ENCODE measurements at regions not wholly inside any gene's neighbourhood (a gene's known extent, or its start where the extent isn't known, plus 50 kb on each side); places are given as distances from the start of the nearest gene placed in this dataset.

- no peak for DNase-seq (ENCODE audit: low read depth)
- TF ChIP-seq MYC (IDR thresholded peaks at IDR 0.05; ENCODE audit: low read depth, low read length) = no peak
- no peak for TF ChIP-seq MAX (IDR thresholded peaks at IDR 0.05; ENCODE audit: low read depth, low read length)
- no peak overlapping the region for H3K4me3 ChIP-seq (ENCODE audit: low read depth, low read length)
Measured at GRCh38 chr14:28102001-28102400, 664.6 kb upstream of the FOXG1 start.

- DNase-seq (ENCODE audit: low read depth) = no peak
- H3K4me3 ChIP-seq (ENCODE audit: low read depth, low read length) = no peak overlapping the region
- TF ChIP-seq CTCF (IDR thresholded peaks at IDR 0.05; ENCODE audit: low read depth, low read length) (no peak), MAX (IDR thresholded peaks at IDR 0.05; ENCODE audit: low read depth, low read length) (no peak), MYC (IDR thresholded peaks at IDR 0.05; ENCODE audit: low read depth, low read length) (no peak), POLR2A (IDR thresholded peaks at IDR 0.05; ENCODE audit: extremely low read depth, insufficient read length) (no peak)
Measured at GRCh38 chr14:28102814-28103213, 663.8 kb upstream of the FOXG1 start.

GRCh38 chr14:28113311-28113710 lies 653.3 kb upstream of the FOXG1 start:
- no peak overlapping the region for H3K4me3 ChIP-seq (ENCODE audit: low read depth, low read length)
- DNase-seq (ENCODE audit: low read depth) = no peak
- TF ChIP-seq POLR2A (IDR thresholded peaks at IDR 0.05; ENCODE audit: extremely low read depth, insufficient read length) = no peak
- no peak for TF ChIP-seq CTCF (IDR thresholded peaks at IDR 0.05; ENCODE audit: low read depth, low read length)
- TF ChIP-seq MYC (IDR thresholded peaks at IDR 0.05; ENCODE audit: low read depth, low read length) = no peak
- TF ChIP-seq MAX (IDR thresholded peaks at IDR 0.05; ENCODE audit: low read depth, low read length) = no peak

- H3K4me3 ChIP-seq (ENCODE audit: low read depth, low read length) = no peak overlapping the region
- TF ChIP-seq POLR2A (IDR thresholded peaks at IDR 0.05; ENCODE audit: extremely low read depth, insufficient read length) (no peak), MYC (IDR thresholded peaks at IDR 0.05; ENCODE audit: low read depth, low read length) (no peak), CTCF (IDR thresholded peaks at IDR 0.05; ENCODE audit: low read depth, low read length) (no peak), MAX (IDR thresholded peaks at IDR 0.05; ENCODE audit: low read depth, low read length) (no peak)
- no peak for DNase-seq (ENCODE audit: low read depth)
Measured at GRCh38 chr14:28116716-28117115, 649.9 kb upstream of the FOXG1 start.

- H3K4me3 ChIP-seq (ENCODE audit: low read depth, low read length) = no peak overlapping the region
- no peak for DNase-seq (ENCODE audit: low read depth)
- TF ChIP-seq MYC (IDR thresholded peaks at IDR 0.05; ENCODE audit: low read depth, low read length) (no peak), CTCF (IDR thresholded peaks at IDR 0.05; ENCODE audit: low read depth, low read length) (no peak), MAX (IDR thresholded peaks at IDR 0.05; ENCODE audit: low read depth, low read length) (no peak), POLR2A (IDR thresholded peaks at IDR 0.05; ENCODE audit: extremely low read depth, insufficient read length) (no peak)
Measured at GRCh38 chr14:28119849-28120248, 646.7 kb upstream of the FOXG1 start.

- H3K4me3 ChIP-seq (ENCODE audit: low read depth, low read length) = no peak overlapping the region
- TF ChIP-seq POLR2A (IDR thresholded peaks at IDR 0.05; ENCODE audit: extremely low read depth, insufficient read length) (no peak), MYC (IDR thresholded peaks at IDR 0.05; ENCODE audit: low read depth, low read length) (no peak), CTCF (IDR thresholded peaks at IDR 0.05; ENCODE audit: low read depth, low read length) (no peak), MAX (IDR thresholded peaks at IDR 0.05; ENCODE audit: low read depth, low read length) (no peak)
- no peak for DNase-seq (ENCODE audit: low read depth)
Measured at GRCh38 chr14:28120391-28120790, 646.2 kb upstream of the FOXG1 start.
